Panc1 (cell line): ENCODE measurements at regions not wholly inside any gene's neighbourhood (a gene's known extent, or its start where the extent isn't known, plus 50 kb on each side); places are given as distances from the start of the nearest gene placed in this dataset.

Experiments used
- ATAC-seq: fragments of 200-7000 bp; cut with Tn5 transposase; 2 replicates; pipeline ENCODE4 v1.9.1; 2020; ENCODE audit warnings: mild to moderate bottlenecking, moderate library complexity
- BruUV-seq: library from RNA; stranded (reverse); fragments of 400-500 nt; replicated peaks from 2 replicates; lab custom pipeline; 2021; lab: Mats Ljungman, UMichigan
- CTCF ChIA-PET: fragments of 300-600 bp; sonication (Branson Sonifier 250); formaldehyde crosslinking; loops from one replicate; lab custom pipeline; 2022; ENCODE audit warnings: antibody characterized with exemption; lab: Charles Lee
- POLR2A ChIA-PET: fragments of 300-600 bp; sonication (Branson Sonifier 250); formaldehyde crosslinking; loops from one replicate; lab custom pipeline; 2022; ENCODE audit warnings: antibody characterized with exemption; lab: Charles Lee
- DNase-seq: peaks from one replicate; pipeline ENCODE4 v3.0.0-alpha.2; 2010; ENCODE audit warnings: low read depth, low spot score
- H3K27ac ChIP-seq: 2 replicates; pipeline ENCODE4 v1.5.1; 2011; ENCODE audit warnings: mild to moderate bottlenecking, low read length, inconsistent platforms
- H3K27me3 ChIP-seq: fragments of 200-500 bp; sonication (Bioruptor generic); 2 replicates; pipeline ENCODE4 v1.6.0; 2014; ENCODE audit warnings: low read length, inconsistent platforms; ENCODE audit not compliant: control insufficient read depth, insufficient read depth
- H3K36me3 ChIP-seq: fragments of 200-500 bp; sonication (Bioruptor generic); 2 replicates; pipeline ENCODE4 v1.5.1; 2014; ENCODE audit warnings: inconsistent platforms, mild to moderate bottlenecking, low read length, moderate library complexity; ENCODE audit not compliant: control insufficient read depth, insufficient read depth
- H3K4me1 ChIP-seq: 2 replicates; pipeline ENCODE4 v1.5.1; 2011; ENCODE audit warnings: inconsistent platforms, mild to moderate bottlenecking, low read length, moderate library complexity; ENCODE audit not compliant: control insufficient read depth, insufficient read depth
- H3K4me3 ChIP-seq, 2 experiments: 2 replicates each; pipeline ENCODE4 v1.5.1; 2011 to 2012; ENCODE audit warnings: low read depth in 2 of 2, low read length in 2 of 2, mild to moderate bottlenecking in 2 of 2, inconsistent platforms in 1 of 2, moderate library complexity in 1 of 2
- H3K9me3 ChIP-seq: fragments of 200-500 bp; sonication (Bioruptor generic); 2 replicates; pipeline ENCODE4 v1.5.1; 2014; ENCODE audit warnings: low read depth, mild to moderate bottlenecking, inconsistent platforms, low read length, moderate library complexity; ENCODE audit not compliant: control insufficient read depth, insufficient read depth
- CTCF ChIP-seq: fragments of 450-650 bp; IDR thresholded peaks from 2 replicates; pipeline ENCODE4 v1.5.1; 2017; ENCODE audit warnings: mild to moderate bottlenecking
- POLR2AphosphoS5 ChIP-seq: IDR thresholded peaks from 2 replicates; pipeline ENCODE4 v1.6.1; 2012; ENCODE audit warnings: mild to moderate bottlenecking, low read depth, low read length, moderate library complexity
- REST ChIP-seq, 2 experiments: IDR thresholded peaks; 2 replicates each; pipeline ENCODE4 v1.6.1; 2011 to 2012; ENCODE audit warnings: low read depth in 2 of 2, control low read depth in 1 of 2, low read length in 1 of 2, mild to moderate bottlenecking in 1 of 2, moderate library complexity in 1 of 2; ENCODE audit not compliant: insufficient read depth in 1 of 2
- SIN3A ChIP-seq: IDR thresholded peaks from 2 replicates; pipeline ENCODE4 v1.6.1; 2012; ENCODE audit warnings: low read depth, mild to moderate bottlenecking, low read length, moderate library complexity, borderline replicate concordance; ENCODE audit not compliant: insufficient read depth
- TCF7L2 ChIP-seq: IDR thresholded peaks from 2 replicates; pipeline ENCODE4 v1.6.1; 2011; ENCODE audit warnings: mild to moderate bottlenecking, low read depth, low read length, inconsistent platforms
- in situ Hi-C: cut with HindIII; loops from 2 replicates; pipeline ENCODE4 v1.10.0; 2016; ENCODE audit warnings: low sequenced_read_pairs, low pct_unique_long_range_greater_than_20kb
- intact Hi-C: fragments of 100-400 bp; cut with micrococcal nuclease; formaldehyde crosslinking; loops from one replicate; pipeline ENCODE4 v1.10.0; 2022; ENCODE audit not compliant: unreplicated experiment

DNA sequence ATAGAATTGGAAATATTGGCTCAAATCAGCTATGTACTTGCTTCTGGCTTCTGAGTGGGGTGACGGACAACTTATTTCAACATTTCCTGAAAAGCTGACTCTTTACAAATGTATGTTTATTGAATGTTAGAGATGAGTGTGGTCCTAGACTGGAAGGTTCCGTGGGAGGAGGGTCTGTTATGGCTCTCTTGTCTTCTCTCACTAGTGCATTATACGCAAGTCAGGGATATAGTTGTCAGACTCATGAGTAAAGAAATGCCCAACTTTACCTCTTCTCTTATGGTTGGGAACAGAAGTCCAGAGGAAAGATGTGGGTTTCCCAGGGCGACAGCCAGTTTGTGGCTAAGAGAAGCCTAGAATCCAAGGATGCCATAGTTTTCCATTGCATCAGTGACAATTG, 839.3 kb upstream of the WWC1 start:
- no peaks in the 10 kb centered on the region for H3K9me3 ChIP-seq
- no peaks in the 10 kb centered on the region for H3K4me1 ChIP-seq
- ATAC-seq (no peak), DNase-seq (no peak)
- in situ Hi-C loops (no loop called here), intact Hi-C loops (no loop called here)
- TF ChIP-seq CTCF (no peak), SIN3A (no peak), REST (IDR thresholded peaks at IDR 0.05; ENCODE audit: insufficient read depth in 1 of 2, low read depth in 2 of 2, low read length in 1 of 2) (no peak), POLR2AphosphoS5 (no peak), TCF7L2 (no peak)
- POLR2A ChIA-PET = no interaction called here
- no peak overlapping the region for H3K4me3 ChIP-seq
- no peaks in the 10 kb centered on the region for H3K36me3 ChIP-seq
- CTCF ChIA-PET = no interaction called here
- H3K27me3 ChIP-seq = no peaks in the 10 kb centered on the region
- no peak overlapping the region for H3K27ac ChIP-seq
- BruUV-seq = no TSS peak

- no peak overlapping the region for H3K27ac ChIP-seq
- H3K4me1 ChIP-seq = no peaks in the 10 kb centered on the region
- H3K4me3 ChIP-seq = no peak overlapping the region
- H3K27me3 ChIP-seq = no peaks in the 10 kb centered on the region
- ChIA-PET CTCF (no interaction called here), POLR2A (no interaction called here)
- intact Hi-C loops (no loop called here), in situ Hi-C loops (no loop called here)
- no peaks in the 10 kb centered on the region for H3K9me3 ChIP-seq
- ATAC-seq = no peak
- no TSS peak for BruUV-seq
- H3K36me3 ChIP-seq = no peaks in the 10 kb centered on the region
- no peak for DNase-seq
- TF ChIP-seq CTCF = no peak
- TF ChIP-seq POLR2AphosphoS5 = no peak
- TF ChIP-seq TCF7L2 = no peak
- no peak for TF ChIP-seq REST (IDR thresholded peaks at IDR 0.05; ENCODE audit: insufficient read depth in 1 of 2, low read depth in 2 of 2, low read length in 1 of 2)
- TF ChIP-seq SIN3A = no peak
These were observed 838.0 kb upstream of the WWC1 start for GRCh38 chr5:167453246-167454030.
